GM19240 (cell line): ENCODE measurements at regions not wholly inside any gene's neighbourhood (a gene's known extent, or its start where the extent isn't known, plus 50 kb on each side); places are given as distances from the start of the nearest gene placed in this dataset.
"Not testable (repeated sequence)": the region's sequence is repeated elsewhere in the genome, so short reads cannot be mapped to it uniquely, and the experiment has no call there.

Experiments
- DNase-seq: peaks from one replicate; pipeline ENCODE4 v3.0.0; 2011; ENCODE audit warnings: low spot score; ENCODE audit not compliant: insufficient read length

- DNase-seq = no peak
Observed at GRCh38 chr7:9036080-9036479, 602.7 kb downstream of the NXPH1 start.

GRCh38 chr7:9071160-9071762, 637.9 kb downstream of the NXPH1 start:
- DNase-seq = no peak

GRCh38 chr7:9075774-9076173, 642.4 kb downstream of the NXPH1 start:
- not testable (repeated sequence) for DNase-seq

- DNase-seq = no peak
Observed at GRCh38 chr7:9082203-9082602, 648.8 kb downstream of the NXPH1 start.

- DNase-seq = no peak
Observed at GRCh38 chr7:9083837-9084236, 650.4 kb downstream of the NXPH1 start.

GRCh38 chr7:9091282-9091681, 657.9 kb downstream of the NXPH1 start:
- no peak for DNase-seq

- DNase-seq = no peak
Observed at GRCh38 chr7:9097565-9098060, 664.2 kb downstream of the NXPH1 start.

- no peak for DNase-seq
Observed at GRCh38 chr7:9100289-9100688, 666.9 kb downstream of the NXPH1 start.

GRCh38 chr7:9102846-9103245, 669.4 kb downstream of the NXPH1 start:
- DNase-seq = no peak

GRCh38 chr7:9106747-9107146, 673.3 kb downstream of the NXPH1 start:
- DNase-seq = no peak

GRCh38 chr7:9120331-9120730, 686.9 kb downstream of the NXPH1 start:
- no peak for DNase-seq

GRCh38 chr7:9124320-9124719, 690.9 kb downstream of the NXPH1 start:
- DNase-seq = no peak

GRCh38 chr7:9125246-9125645, 691.8 kb downstream of the NXPH1 start:
- no peak for DNase-seq

- no peak for DNase-seq
Observed at GRCh38 chr7:9127901-9128300, 694.5 kb downstream of the NXPH1 start.

- DNase-seq = no peak
Observed at GRCh38 chr7:9148687-9149086, 715.3 kb downstream of the NXPH1 start.

- no peak for DNase-seq
Observed at GRCh38 chr7:9149499-9150082, 716.2 kb downstream of the NXPH1 start.

GRCh38 chr7:9163691-9164090, 730.3 kb downstream of the NXPH1 start:
- not testable (repeated sequence) for DNase-seq

GRCh38 chr7:9175871-9176270, 742.5 kb downstream of the NXPH1 start:
- no peak for DNase-seq

- no peak for DNase-seq
Observed at GRCh38 chr7:9181356-9181755, 747.9 kb downstream of the NXPH1 start.

GRCh38 chr7:9186730-9187129, 753.3 kb downstream of the NXPH1 start:
- DNase-seq = no peak

GRCh38 chr7:9189703-9190102, 756.3 kb downstream of the NXPH1 start:
- no peak for DNase-seq

- no peak for DNase-seq
Observed at GRCh38 chr7:9192969-9193368, 759.6 kb downstream of the NXPH1 start.

GRCh38 chr7:9200626-9201025, 767.2 kb downstream of the NXPH1 start:
- DNase-seq = no peak
